GM18868 (cell line): ENCODE measurements at regions not wholly inside any gene's neighbourhood (a gene's known extent, or its start where the extent isn't known, plus 50 kb on each side); places are given as distances from the start of the nearest gene placed in this dataset.

Experiments
- ATAC-seq: cut with Tn5 transposase; IDR thresholded peaks from one replicate; pipeline ENCODE4 v1.9.1; 2021; ENCODE audit warnings: mild to moderate bottlenecking, moderate library complexity; ENCODE audit not compliant: unreplicated experiment

- ATAC-seq = no peak
Measured at GRCh38 chr2:105597011-105597805, 147.5 kb upstream of the NCK2 start.

- ATAC-seq = no peak
Measured at GRCh38 chr2:105596411-105596921, 148.2 kb upstream of the NCK2 start.

- ATAC-seq = no peak
Measured at GRCh38 chr2:105595536-105595935, 149.2 kb upstream of the NCK2 start.

- no peak for ATAC-seq
Measured at GRCh38 chr2:105593221-105593967, 151.3 kb upstream of the NCK2 start.

- ATAC-seq = no peak
Measured at GRCh38 chr2:105592288-105592687, 152.4 kb upstream of the NCK2 start.

- ATAC-seq = no peak
Measured at GRCh38 chr2:105590780-105591660, 153.7 kb upstream of the NCK2 start.

- ATAC-seq = no peak
Measured at GRCh38 chr2:105588581-105588980, 156.1 kb upstream of the NCK2 start.

- ATAC-seq = no peak
Measured at GRCh38 chr2:105587637-105588036, 157.1 kb upstream of the NCK2 start.

GRCh38 chr2:105584435-105585010 is 160.2 kb upstream of the NCK2 start:
- ATAC-seq = no peak

- no peak for ATAC-seq
Measured at GRCh38 chr2:105582952-105583660, 161.6 kb upstream of the NCK2 start.

- no peak for ATAC-seq
Measured at GRCh38 chr2:105581555-105581944, 163.2 kb upstream of the NCK2 start.

- no peak for ATAC-seq
Measured at GRCh38 chr2:105580870-105581554, 163.7 kb upstream of the NCK2 start.

- ATAC-seq = no peak
Measured at GRCh38 chr2:105580216-105580615, 164.5 kb upstream of the NCK2 start.

- ATAC-seq = no peak
Measured at GRCh38 chr2:105578166-105578565, 166.5 kb upstream of the NCK2 start.

- ATAC-seq = no peak
Measured at GRCh38 chr2:105577762-105578161, 166.9 kb upstream of the NCK2 start.

GRCh38 chr2:105576440-105577241 is 168.1 kb upstream of the NCK2 start:
- ATAC-seq = no peak

GRCh38 chr2:105576050-105576439 is 168.7 kb upstream of the NCK2 start:
- ATAC-seq = no peak

- ATAC-seq = no peak
Measured at GRCh38 chr2:105575499-105576025, 169.2 kb upstream of the NCK2 start.
